MCF 10A (cell line): ENCODE measurements at regions not wholly inside any gene's neighbourhood (a gene's known extent, or its start where the extent isn't known, plus 50 kb on each side); places are given as distances from the start of the nearest gene placed in this dataset.

ENCODE experiments used
- BruUV-seq: library from RNA; stranded (reverse); fragments of 400-500 nt; replicated peaks from 2 replicates; lab custom pipeline; 2021; lab: Mats Ljungman, UMichigan
- CTCF ChIA-PET: fragments of 300-600 bp; sonication (Branson Sonifier 250); formaldehyde crosslinking; extraction: SDS; loops from one replicate; lab custom pipeline; 2021; ENCODE audit warnings: antibody characterized with exemption, inconsistent platforms; lab: Yijun Ruan, JAX
- POLR2A ChIA-PET: fragments of 300-600, 350-650 bp; sonication (Branson Sonifier 250); formaldehyde crosslinking; extraction: SDS; loops from one replicate; lab custom pipeline; 2020; ENCODE audit warnings: antibody characterized with exemption, inconsistent platforms; lab: Yijun Ruan, JAX
- DNase-seq: peaks from one replicate; pipeline ENCODE4 v3.0.0-alpha.2; 2018; ENCODE audit not compliant: unreplicated experiment
- H3K27ac Mint-ChIP-seq: one replicate; pipeline ENCODE4 v1.8.0; 2022; ENCODE audit warnings: mild to moderate bottlenecking, low read depth, mixed read lengths; ENCODE audit not compliant: unreplicated experiment
- H3K27me3 Mint-ChIP-seq: one replicate; pipeline ENCODE4 v1.8.0; 2022; ENCODE audit warnings: mixed read lengths; ENCODE audit not compliant: insufficient read depth, unreplicated experiment
- H3K36me3 Mint-ChIP-seq: one replicate; pipeline ENCODE4 v1.8.0; 2022; ENCODE audit warnings: mild to moderate bottlenecking, moderate library complexity, mixed read lengths; ENCODE audit not compliant: insufficient read depth, unreplicated experiment
- H3K4me1 Mint-ChIP-seq: one replicate; pipeline ENCODE4 v1.8.0; 2022; ENCODE audit warnings: mixed read lengths; ENCODE audit not compliant: insufficient read depth, unreplicated experiment
- H3K4me3 Mint-ChIP-seq: one replicate; pipeline ENCODE4 v1.8.0; 2022; ENCODE audit warnings: mild to moderate bottlenecking, moderate library complexity, mixed read lengths; ENCODE audit not compliant: unreplicated experiment
- H3K9me3 Mint-ChIP-seq: one replicate; pipeline ENCODE4 v1.8.0; 2022; ENCODE audit warnings: mixed read lengths; ENCODE audit not compliant: unreplicated experiment
- intact Hi-C: fragments of 100-400 bp; cut with micrococcal nuclease; formaldehyde crosslinking; loops from 2 replicates; pipeline ENCODE4 v1.14.1; 2022
- TF ChIP-seq, protein P1 (sequence below): fragments of 200-600 bp; IDR thresholded peaks from one replicate; pipeline ENCODE4 v1.8.0; 2022; ENCODE audit warnings: antibody characterized with exemption, mild to moderate bottlenecking; ENCODE audit not compliant: unreplicated experiment

DNA sequence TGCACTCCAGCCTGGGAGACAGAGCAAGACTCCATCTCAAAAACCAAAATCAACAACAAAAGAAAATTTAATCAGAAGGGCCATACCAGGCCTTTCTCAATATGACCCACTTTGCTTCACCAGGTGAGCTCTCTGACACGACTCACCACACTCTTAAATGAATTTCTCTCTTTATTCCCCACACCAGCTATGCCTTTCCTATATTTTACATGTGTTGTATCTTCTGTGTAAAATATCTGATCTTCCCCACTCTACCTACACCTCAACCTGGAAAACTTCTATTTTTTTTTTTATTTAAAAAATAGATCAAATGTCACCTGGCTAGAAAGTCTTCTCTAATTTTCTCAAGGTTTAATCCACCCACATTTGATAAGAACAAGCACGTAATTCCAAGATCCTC is 77.6 kb upstream of the SLC39A8 start:
- Mint-ChIP-seq H3K4me1 (peaks cover 11% of the 10 kb centered on the region), H3K9me3 (peaks cover 10% of the 10 kb centered on the region), H3K36me3 (peaks cover 6% of the 10 kb centered on the region), H3K4me3 (no peak overlapping the region), H3K27ac (no peak overlapping the region), H3K27me3 (no peaks in the 10 kb centered on the region)
- TF ChIP-seq, protein P1, sequence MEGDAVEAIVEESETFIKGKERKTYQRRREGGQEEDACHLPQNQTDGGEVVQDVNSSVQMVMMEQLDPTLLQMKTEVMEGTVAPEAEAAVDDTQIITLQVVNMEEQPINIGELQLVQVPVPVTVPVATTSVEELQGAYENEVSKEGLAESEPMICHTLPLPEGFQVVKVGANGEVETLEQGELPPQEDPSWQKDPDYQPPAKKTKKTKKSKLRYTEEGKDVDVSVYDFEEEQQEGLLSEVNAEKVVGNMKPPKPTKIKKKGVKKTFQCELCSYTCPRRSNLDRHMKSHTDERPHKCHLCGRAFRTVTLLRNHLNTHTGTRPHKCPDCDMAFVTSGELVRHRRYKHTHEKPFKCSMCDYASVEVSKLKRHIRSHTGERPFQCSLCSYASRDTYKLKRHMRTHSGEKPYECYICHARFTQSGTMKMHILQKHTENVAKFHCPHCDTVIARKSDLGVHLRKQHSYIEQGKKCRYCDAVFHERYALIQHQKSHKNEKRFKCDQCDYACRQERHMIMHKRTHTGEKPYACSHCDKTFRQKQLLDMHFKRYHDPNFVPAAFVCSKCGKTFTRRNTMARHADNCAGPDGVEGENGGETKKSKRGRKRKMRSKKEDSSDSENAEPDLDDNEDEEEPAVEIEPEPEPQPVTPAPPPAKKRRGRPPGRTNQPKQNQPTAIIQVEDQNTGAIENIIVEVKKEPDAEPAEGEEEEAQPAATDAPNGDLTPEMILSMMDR = no peak
- no peak for DNase-seq
- ChIA-PET POLR2A (interaction anchor here (0.6 kb wide), 1 partner anchor 17 kb away, joined by 3 read pairs; no protein-coding TSS in a partner anchor), CTCF (no interaction called here)
- BruUV-seq = no TSS peak
- intact Hi-C loops = no loop called here

DNA sequence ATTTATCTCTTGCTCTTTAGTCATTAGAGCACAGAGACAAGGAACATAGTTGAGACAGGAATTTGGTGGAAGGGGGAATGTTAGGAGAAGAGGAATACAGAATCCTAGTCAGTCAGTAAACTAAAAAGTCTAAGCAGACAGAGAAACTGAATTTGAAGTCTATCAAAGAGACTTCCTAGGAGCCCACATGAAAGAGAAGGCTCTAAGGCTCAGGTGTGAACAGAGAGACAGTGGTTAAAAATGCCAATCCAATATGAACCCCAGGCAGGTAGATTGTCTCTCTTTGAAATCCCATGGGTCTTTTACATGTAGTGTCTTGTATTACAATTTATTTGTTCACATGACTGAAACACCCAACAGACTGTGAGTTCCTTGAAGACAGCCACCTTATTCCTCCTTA is 77.8 kb upstream of the NFKB1 start:
- TF ChIP-seq, protein P1 = no peak
- intact Hi-C loops = no loop called here
- peaks cover 10% of the 10 kb centered on the region for H3K9me3 Mint-ChIP-seq
- ChIA-PET CTCF (no interaction called here), POLR2A (interaction anchor here (0.6 kb wide), 1 partner anchor 17 kb away, joined by 3 read pairs; no protein-coding TSS in a partner anchor)
- BruUV-seq = no TSS peak
- DNase-seq = no peak
- no peaks in the 10 kb centered on the region for H3K27me3 Mint-ChIP-seq
- H3K27ac Mint-ChIP-seq = no peak overlapping the region
- H3K36me3 Mint-ChIP-seq = peaks cover 6% of the 10 kb centered on the region
- H3K4me3 Mint-ChIP-seq = no peak overlapping the region
- peaks cover 11% of the 10 kb centered on the region for H3K4me1 Mint-ChIP-seq

DNA sequence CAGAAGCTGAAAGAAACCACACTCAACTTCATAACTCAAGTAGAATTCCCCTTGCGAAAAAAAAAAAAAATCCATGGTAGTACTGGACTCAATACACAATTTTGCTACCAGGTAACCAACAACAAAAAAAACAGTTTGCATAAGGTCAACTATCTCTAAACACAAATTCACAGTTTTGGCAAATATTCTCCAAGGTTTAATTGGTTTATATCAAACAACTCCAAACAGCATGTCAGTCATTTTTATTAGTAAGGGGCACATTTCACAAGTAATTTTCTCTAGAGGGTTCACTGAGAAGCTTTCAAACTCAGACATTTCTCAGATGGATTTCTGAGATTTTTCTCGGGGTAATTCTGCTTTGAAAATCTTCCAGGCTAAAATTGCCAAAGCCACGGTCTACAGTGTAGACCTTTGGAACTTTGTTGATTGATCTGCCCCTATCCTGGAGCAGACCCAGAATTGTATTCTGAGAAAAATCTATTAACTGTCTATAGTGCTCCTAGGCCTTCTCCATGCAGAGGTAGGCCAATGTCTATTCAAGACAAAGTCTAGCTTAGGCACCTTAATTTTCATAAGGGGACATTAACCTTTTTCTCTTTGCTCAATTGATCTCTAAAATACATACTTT is 73.7 kb upstream of the NFKB1 start:
- H3K27me3 Mint-ChIP-seq = no peaks in the 10 kb centered on the region
- H3K4me3 Mint-ChIP-seq = no peak overlapping the region
- TF ChIP-seq, protein P1 = no peak
- no TSS peak for BruUV-seq
- H3K36me3 Mint-ChIP-seq = peaks cover 12% of the 10 kb centered on the region
- CTCF ChIA-PET = interaction anchor here (0.7 to 3.1 kb wide), 3 partner anchors 17 to 673 kb away, joined by 3 to 13 read pairs (median 3); partner anchors contain the start of gene SLC39A8
- DNase-seq = no peak
- peaks cover 11% of the 10 kb centered on the region for H3K4me1 Mint-ChIP-seq
- POLR2A ChIA-PET = interaction anchor here (0.7 to 2.6 kb wide), 3 partner anchors 12 to 82 kb away, joined by 3 to 21 read pairs (median 5); partner anchors contain the start of gene SLC39A8
- no peak overlapping the region for H3K27ac Mint-ChIP-seq
- intact Hi-C loops = no loop called here
- H3K9me3 Mint-ChIP-seq = peaks cover 9% of the 10 kb centered on the region

DNA sequence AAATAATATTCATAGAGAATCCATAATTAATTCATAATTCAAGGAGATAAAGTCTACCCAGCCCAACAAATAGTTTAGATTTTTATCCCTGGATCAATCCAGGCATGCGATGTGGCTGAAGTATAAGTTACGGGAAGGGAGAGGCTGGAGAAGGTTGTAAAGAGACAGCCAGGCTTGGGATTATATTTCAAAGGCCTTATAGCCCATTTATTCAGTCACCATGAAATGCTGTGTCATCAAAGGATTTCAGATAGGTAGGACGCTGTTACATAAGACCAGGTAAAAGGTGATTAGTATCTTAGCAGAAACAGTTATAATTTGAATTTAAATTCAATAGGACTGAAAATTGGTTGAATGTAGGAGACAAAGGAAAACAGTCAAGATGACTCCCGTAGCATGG is 73.0 kb upstream of the NFKB1 start:
- Mint-ChIP-seq H3K27ac (no peak overlapping the region), H3K4me1 (peaks cover 11% of the 10 kb centered on the region), H3K27me3 (no peaks in the 10 kb centered on the region), H3K4me3 (no peak overlapping the region), H3K36me3 (peaks cover 12% of the 10 kb centered on the region), H3K9me3 (peaks cover 3% of the 10 kb centered on the region)
- DNase-seq = no peak
- no TSS peak for BruUV-seq
- ChIA-PET CTCF (interaction anchor here (1.0 to 3.1 kb wide), 3 partner anchors 10 to 672 kb away, joined by 3 to 13 read pairs (median 4); partner anchors contain the start of gene SLC39A8), POLR2A (interaction anchor here (0.9 to 2.6 kb wide), 5 partner anchors 11 to 672 kb away, joined by 3 to 21 read pairs (median 5); partner anchors contain the start of genes BDH2 and SLC39A8)
- intact Hi-C loops = no loop called here
- TF ChIP-seq, protein P1 = no peak
